ENCODE measurements at regions not wholly inside any gene's neighbourhood (a gene's known extent, or its start where the extent isn't known, plus 50 kb on each side); places are given as distances from the start of the nearest gene placed in this dataset.

DNA sequence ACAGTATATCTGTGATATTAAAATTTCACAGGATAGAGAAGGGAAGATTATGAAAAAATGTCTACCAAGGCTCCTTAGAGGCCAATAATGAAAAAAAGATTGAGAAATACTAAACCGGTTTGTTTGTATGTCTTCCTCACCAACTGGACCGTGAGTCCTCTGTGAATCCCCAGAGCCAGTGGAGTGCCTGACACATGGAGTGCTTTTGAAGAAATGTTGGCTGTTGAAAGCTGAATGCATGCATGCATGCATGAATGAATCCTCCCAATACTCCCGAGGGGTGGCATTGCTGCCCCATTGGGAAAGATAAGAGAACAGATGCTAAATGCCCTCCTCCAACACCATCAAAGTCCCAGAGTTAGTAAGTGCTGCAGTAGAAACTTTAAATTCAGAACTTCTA lies 152.7 kb upstream of the SERP2 start:
- TF ChIP-seq CTCF (IDR thresholded peaks at IDR 0.05) = no peak
- no peak for TF ChIP-seq POLR2AphosphoS5 (IDR thresholded peaks at IDR 0.05)
